Uterus (tissue), 2 donors: ENCODE measurements at regions not wholly inside any gene's neighbourhood (a gene's known extent, or its start where the extent isn't known, plus 50 kb on each side); places are given as distances from the start of the nearest gene placed in this dataset.

ENCODE experiments used
- POLR2A ChIP-seq, 2 donors: fragments of 450-650 bp; IDR thresholded peaks; one replicate each; pipeline ENCODE4 v1.6.1; 2016; ENCODE audit warnings: antibody characterized with exemption in 2 of 2, mild to moderate bottlenecking in 1 of 2, moderate library complexity in 1 of 2
- TF ChIP-seq, protein P1 (sequence below), 4 experiments: fragments of 200-600 bp in 2 of 4; fragments of 450-650 bp in 2 of 4; sonication (generic) in 2 of 4; IDR thresholded peaks; one replicate each; pipeline ENCODE4 v1.5.1; 2016 to 2019; ENCODE audit warnings: antibody characterized with exemption in 4 of 4, mild to moderate bottlenecking in 2 of 4, moderate library complexity in 1 of 4

GRCh38 chr5:142259758-142260157 lies 65.1 kb downstream of the SPRY4 start:
- TF ChIP-seq, protein P1, sequence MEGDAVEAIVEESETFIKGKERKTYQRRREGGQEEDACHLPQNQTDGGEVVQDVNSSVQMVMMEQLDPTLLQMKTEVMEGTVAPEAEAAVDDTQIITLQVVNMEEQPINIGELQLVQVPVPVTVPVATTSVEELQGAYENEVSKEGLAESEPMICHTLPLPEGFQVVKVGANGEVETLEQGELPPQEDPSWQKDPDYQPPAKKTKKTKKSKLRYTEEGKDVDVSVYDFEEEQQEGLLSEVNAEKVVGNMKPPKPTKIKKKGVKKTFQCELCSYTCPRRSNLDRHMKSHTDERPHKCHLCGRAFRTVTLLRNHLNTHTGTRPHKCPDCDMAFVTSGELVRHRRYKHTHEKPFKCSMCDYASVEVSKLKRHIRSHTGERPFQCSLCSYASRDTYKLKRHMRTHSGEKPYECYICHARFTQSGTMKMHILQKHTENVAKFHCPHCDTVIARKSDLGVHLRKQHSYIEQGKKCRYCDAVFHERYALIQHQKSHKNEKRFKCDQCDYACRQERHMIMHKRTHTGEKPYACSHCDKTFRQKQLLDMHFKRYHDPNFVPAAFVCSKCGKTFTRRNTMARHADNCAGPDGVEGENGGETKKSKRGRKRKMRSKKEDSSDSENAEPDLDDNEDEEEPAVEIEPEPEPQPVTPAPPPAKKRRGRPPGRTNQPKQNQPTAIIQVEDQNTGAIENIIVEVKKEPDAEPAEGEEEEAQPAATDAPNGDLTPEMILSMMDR (IDR thresholded peaks at IDR 0.05): no peak
- no peak for TF ChIP-seq POLR2A (IDR thresholded peaks at IDR 0.05)
